K562 (cell line): ENCODE measurements at regions not wholly inside any gene's neighbourhood (a gene's known extent, or its start where the extent isn't known, plus 50 kb on each side); places are given as distances from the start of the nearest gene placed in this dataset.

Source experiments
- ATAC-seq: fragments of 200-7000 bp; cut with Tn5 transposase; 3 replicates; pipeline ENCODE4 v1.9.1; 2020; ENCODE audit warnings: moderate library complexity
- BruUV-seq: library from RNA; stranded (reverse); fragments of 400-500 nt; replicated peaks from 2 replicates; lab custom pipeline; 2021; lab: Mats Ljungman, UMichigan
- CTCF ChIA-PET: fragments of 300-600 bp; formaldehyde crosslinking; extraction: SDS; loops from one replicate; lab custom pipeline; 2021; ENCODE audit warnings: low intra/inter-chr PET ratio; lab: Yijun Ruan, JAX
- POLR2A ChIA-PET: fragments of 300-600, 350-650 bp; sonication (Branson Sonifier 250); formaldehyde crosslinking; extraction: SDS; loops from one replicate; lab custom pipeline; 2021; ENCODE audit warnings: antibody characterized with exemption, inconsistent platforms; lab: Yijun Ruan, JAX
- DNase-seq, 4 experiments: peaks; one replicate each; pipeline versions ENCODE4 v3.0.0 to v3.0.0-alpha.2; 2011 to 2018; ENCODE audit warnings: low spot score in 3 of 4, mixed read lengths in 3 of 4; ENCODE audit errors: extremely low read depth in 1 of 4
- FAIRE-seq: peaks from 2 replicates; lab custom pipeline; 2011; peaks lifted over from hg19 to GRCh38; lab: Jason Lieb, UNC
- H2AFZ ChIP-seq: 2 replicates; pipeline ENCODE4 v1.6.0; 2011; ENCODE audit warnings: low read depth, low read length, control low read depth, inconsistent platforms
- H3K27ac ChIP-seq: fragments of 200-600 bp; 3 replicates; pipeline ENCODE4 v1.8.0; 2011; ENCODE audit warnings: low read depth, mild to moderate bottlenecking, control low read depth, inconsistent platforms, low read length, moderate library complexity, mixed read lengths; ENCODE audit errors: extremely low read depth
- H3K27me3 ChIP-seq, 2 experiments: fragments of 300-600 bp in 1 of 2; 2 replicates in 1 of 2; 3 replicates in 1 of 2; pipeline versions ENCODE4 v1.6.0 to v1.8.0; 2011; ENCODE audit warnings: inconsistent platforms in 2 of 2, low read length in 2 of 2, mild to moderate bottlenecking in 1 of 2, mixed read lengths in 1 of 2, moderate library complexity in 1 of 2; ENCODE audit not compliant: control insufficient read depth in 2 of 2, insufficient read depth in 2 of 2
- H3K36me3 ChIP-seq: fragments of 300-600 bp; 3 replicates; pipeline ENCODE4 v1.8.0; 2011; ENCODE audit warnings: mild to moderate bottlenecking, low read length, inconsistent platforms; ENCODE audit not compliant: control insufficient read depth, insufficient read depth
- H3K4me1 ChIP-seq, 2 experiments: fragments of 200-600 bp in 1 of 2; replicated peaks in 1 of 2; 2 replicates in 1 of 2; 3 replicates in 1 of 2; pipeline versions ENCODE4 v1.5.1 to v1.8.0; 2011; ENCODE audit warnings: inconsistent platforms in 2 of 2, low read length in 2 of 2, mild to moderate bottlenecking in 1 of 2, mixed read lengths in 1 of 2, moderate library complexity in 1 of 2; ENCODE audit not compliant: control insufficient read depth in 2 of 2, insufficient read depth in 2 of 2
- H3K4me2 ChIP-seq: 2 replicates; pipeline ENCODE4 v1.6.1; 2011; ENCODE audit warnings: low read length, control low read depth, inconsistent platforms, mixed read lengths; ENCODE audit not compliant: insufficient read depth
- H3K4me3 ChIP-seq: fragments of 200-600 bp; sonication (generic), shearing (Covaris generic); 2 replicates; pipeline ENCODE4 v1.5.1; 2016; ENCODE audit warnings: control low read depth, inconsistent platforms
- H3K79me2 ChIP-seq: fragments of 200-600 bp; 3 replicates; pipeline ENCODE4 v1.8.0; 2011; ENCODE audit warnings: low read length, inconsistent platforms; ENCODE audit not compliant: control insufficient read depth, insufficient read depth
- H3K9ac ChIP-seq, 2 experiments: 2 replicates each; pipeline versions ENCODE4 v1.6.0 to v1.6.1; 2011; ENCODE audit warnings: low read depth in 2 of 2, low read length in 2 of 2, control low read depth in 1 of 2, inconsistent platforms in 1 of 2, mild to moderate bottlenecking in 1 of 2, mixed read lengths in 1 of 2; ENCODE audit not compliant: insufficient read depth in 1 of 2
- H3K9me1 ChIP-seq: one replicate; pipeline ENCODE4 v1.6.0; 2011; ENCODE audit warnings: inconsistent platforms, mild to moderate bottlenecking, low read length, moderate library complexity; ENCODE audit not compliant: control insufficient read depth, insufficient read depth
- H3K9me3 ChIP-seq: replicated peaks from 2 replicates; pipeline ENCODE4 v1.5.1; 2011; ENCODE audit warnings: low read depth, low read length, inconsistent platforms; ENCODE audit not compliant: control insufficient read depth, insufficient read depth
- H4K20me1 ChIP-seq: replicated peaks from 2 replicates; pipeline ENCODE4 v1.6.1; 2011; ENCODE audit warnings: low read length, inconsistent platforms, mixed read lengths; ENCODE audit not compliant: control insufficient read depth, insufficient read depth
- C11orf30 ChIP-seq: fragments of 450-650 bp; IDR thresholded peaks from 2 replicates; pipeline ENCODE4 v1.6.1; 2016; ENCODE audit warnings: low read depth, mild to moderate bottlenecking
- ETV1 ChIP-seq: fragments of 450-650 bp; conservative IDR thresholded peaks from 2 replicates; pipeline ENCODE4 v1.6.1; 2016; ENCODE audit warnings: missing genetic modification characterization, control low read depth, low read depth, missing compliant biosample characterization
- GATAD2A ChIP-seq: fragments of 450-650 bp; IDR thresholded peaks from 2 replicates; pipeline ENCODE4 v1.6.1; 2017
- MAFG ChIP-seq: fragments of 450-650 bp; conservative IDR thresholded peaks from 2 replicates; pipeline ENCODE4 v1.6.1; 2016; ENCODE audit warnings: missing genetic modification characterization, missing compliant biosample characterization
- MEIS2 ChIP-seq: fragments of 450-650 bp; IDR thresholded peaks from 2 replicates; pipeline ENCODE4 v1.6.1; 2014; ENCODE audit warnings: mild to moderate bottlenecking; ENCODE audit not compliant: partially characterized antibody
- NFE2 ChIP-seq: IDR thresholded peaks from 2 replicates; pipeline ENCODE4 v1.6.1; 2014; ENCODE audit warnings: antibody characterized with exemption, low read depth
- NR2C1 ChIP-seq, 2 experiments: fragments of 450-650 bp; IDR thresholded peaks; 2 replicates each; pipeline ENCODE4 v1.6.1; 2017; ENCODE audit warnings: mild to moderate bottlenecking in 2 of 2, antibody characterized with exemption in 1 of 2, inconsistent platforms in 1 of 2, missing compliant biosample characterization in 1 of 2, missing genetic modification characterization in 1 of 2
- TAF9B ChIP-seq: fragments of 450-650 bp; IDR thresholded peaks from 2 replicates; pipeline ENCODE4 v1.6.1; 2018; ENCODE audit warnings: mild to moderate bottlenecking; ENCODE audit not compliant: partially characterized antibody
- TEAD4 ChIP-seq, 2 experiments: sonication (generic) in 1 of 2; formaldehyde crosslinking in 1 of 2; IDR thresholded peaks; 2 replicates each; pipeline versions ENCODE4 v1.6.1 to v1.8.0; 2012 to 2022; ENCODE audit warnings: borderline replicate concordance in 1 of 2, inconsistent platforms in 1 of 2, low read length in 1 of 2, mild to moderate bottlenecking in 1 of 2, missing genetic modification reagents in 1 of 2
- ZNF140 ChIP-seq: fragments of 250-450 bp; sonication (Bioruptor Pico); IDR thresholded peaks from 2 replicates; pipeline ENCODE4 v1.8.0; 2021; ENCODE audit warnings: moderate library complexity, mild to moderate bottlenecking, inconsistent platforms
- whole genome bisulfite sequencing: fragments of 100-300 bp; shearing (Covaris generic); methylation state at CpG from one replicate; pipeline ENCODE4 v1.1.6; 2016; ENCODE audit warnings: low coverage, mixed read lengths; ENCODE audit not compliant: insufficient coverage; ENCODE audit errors: missing lambda C conversion rate; 5-methylcytosine and 5-hydroxymethylcytosine counted together
- in situ Hi-C: fragments of 300-500 bp; cut with MboI; formaldehyde crosslinking; loops from 4 replicates; pipeline ENCODE4 v1.15.0; 2018; ENCODE audit warnings: inconsistent platforms, mixed read lengths
- intact Hi-C: fragments of 100-400 bp; cut with micrococcal nuclease; formaldehyde crosslinking; loops from 2 replicates; pipeline ENCODE4 v1.14.2; 2022
- TF ChIP-seq, protein P1 (sequence below): fragments of 250-450 bp; sonication (Bioruptor Pico); IDR thresholded peaks from 2 replicates; pipeline ENCODE4 v1.4.0; 2020; ENCODE audit warnings: mild to moderate bottlenecking, moderate library complexity, borderline replicate concordance
- TF ChIP-seq, protein P2 (sequence below): fragments of 250-450 bp; sonication (Bioruptor Pico); IDR thresholded peaks from 2 replicates; pipeline ENCODE4 v1.8.0; 2022; ENCODE audit warnings: inconsistent platforms, mild to moderate bottlenecking, moderate library complexity, borderline replicate concordance

DNA sequence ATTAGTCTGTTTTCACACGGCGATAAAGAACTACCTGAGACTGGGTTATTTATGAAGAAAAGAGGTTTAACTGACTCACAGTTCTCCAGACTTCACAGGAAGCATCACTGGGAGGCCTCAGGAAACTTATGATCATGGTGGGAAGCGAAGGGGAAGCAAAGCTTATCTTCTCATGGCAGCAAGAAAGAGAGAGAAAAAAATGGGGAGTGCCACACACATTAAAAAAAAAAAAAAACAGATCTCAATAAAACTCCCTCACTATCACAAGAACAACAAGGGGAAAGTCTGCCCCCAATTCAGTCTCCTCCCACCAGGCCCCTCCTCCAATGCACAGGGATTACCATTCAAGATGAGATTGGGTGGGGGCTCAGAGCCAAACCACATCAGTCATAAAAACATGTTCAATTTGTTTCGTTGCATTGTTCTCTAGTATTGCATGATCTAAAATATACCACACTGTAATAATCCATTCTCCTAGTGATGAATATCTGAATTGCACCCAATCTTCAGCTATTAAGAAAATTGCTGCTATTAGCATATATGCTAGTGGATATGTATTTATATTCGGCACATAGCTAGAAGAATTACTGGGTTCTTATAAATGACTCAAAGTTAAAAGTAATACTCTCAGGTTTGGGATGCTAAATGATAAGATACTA is 328.9 kb upstream of the KCND2 start (continued):
- TF ChIP-seq NR2C1 (IDR thresholded peaks at IDR 0.05) (no peak), NR2C1 (tag; IDR thresholded peaks at IDR 0.05) (no peak), ZNF140 (no peak), TAF9B (no peak)
- TF ChIP-seq, protein P1, sequence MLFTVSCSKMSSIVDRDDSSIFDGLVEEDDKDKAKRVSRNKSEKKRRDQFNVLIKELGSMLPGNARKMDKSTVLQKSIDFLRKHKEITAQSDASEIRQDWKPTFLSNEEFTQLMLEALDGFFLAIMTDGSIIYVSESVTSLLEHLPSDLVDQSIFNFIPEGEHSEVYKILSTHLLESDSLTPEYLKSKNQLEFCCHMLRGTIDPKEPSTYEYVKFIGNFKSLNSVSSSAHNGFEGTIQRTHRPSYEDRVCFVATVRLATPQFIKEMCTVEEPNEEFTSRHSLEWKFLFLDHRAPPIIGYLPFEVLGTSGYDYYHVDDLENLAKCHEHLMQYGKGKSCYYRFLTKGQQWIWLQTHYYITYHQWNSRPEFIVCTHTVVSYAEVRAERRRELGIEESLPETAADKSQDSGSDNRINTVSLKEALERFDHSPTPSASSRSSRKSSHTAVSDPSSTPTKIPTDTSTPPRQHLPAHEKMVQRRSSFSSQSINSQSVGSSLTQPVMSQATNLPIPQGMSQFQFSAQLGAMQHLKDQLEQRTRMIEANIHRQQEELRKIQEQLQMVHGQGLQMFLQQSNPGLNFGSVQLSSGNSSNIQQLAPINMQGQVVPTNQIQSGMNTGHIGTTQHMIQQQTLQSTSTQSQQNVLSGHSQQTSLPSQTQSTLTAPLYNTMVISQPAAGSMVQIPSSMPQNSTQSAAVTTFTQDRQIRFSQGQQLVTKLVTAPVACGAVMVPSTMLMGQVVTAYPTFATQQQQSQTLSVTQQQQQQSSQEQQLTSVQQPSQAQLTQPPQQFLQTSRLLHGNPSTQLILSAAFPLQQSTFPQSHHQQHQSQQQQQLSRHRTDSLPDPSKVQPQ (CRISPR knock-in tag), result no peak
- TF ChIP-seq, protein P2, sequence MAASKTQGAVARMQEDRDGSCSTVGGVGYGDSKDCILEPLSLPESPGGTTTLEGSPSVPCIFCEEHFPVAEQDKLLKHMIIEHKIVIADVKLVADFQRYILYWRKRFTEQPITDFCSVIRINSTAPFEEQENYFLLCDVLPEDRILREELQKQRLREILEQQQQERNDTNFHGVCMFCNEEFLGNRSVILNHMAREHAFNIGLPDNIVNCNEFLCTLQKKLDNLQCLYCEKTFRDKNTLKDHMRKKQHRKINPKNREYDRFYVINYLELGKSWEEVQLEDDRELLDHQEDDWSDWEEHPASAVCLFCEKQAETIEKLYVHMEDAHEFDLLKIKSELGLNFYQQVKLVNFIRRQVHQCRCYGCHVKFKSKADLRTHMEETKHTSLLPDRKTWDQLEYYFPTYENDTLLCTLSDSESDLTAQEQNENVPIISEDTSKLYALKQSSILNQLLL, result no peak

DNA sequence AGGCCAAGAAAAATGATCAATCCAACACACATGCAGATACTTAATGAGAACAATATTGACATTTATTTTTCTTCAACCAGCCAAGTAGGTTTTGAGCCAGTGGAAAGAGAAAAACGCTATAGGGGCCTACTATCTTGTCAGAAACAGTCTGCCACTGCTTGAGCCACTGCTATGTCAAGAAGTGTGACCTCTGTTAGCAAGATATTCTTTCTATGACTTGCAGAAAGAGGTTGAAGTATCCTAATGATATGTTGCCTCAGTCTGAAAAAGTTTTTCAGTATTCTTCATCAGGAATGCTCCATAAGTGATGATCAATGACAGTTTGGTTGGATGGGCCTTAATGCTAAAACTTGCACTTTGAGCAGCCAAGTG is 328.4 kb upstream of the KCND2 start:
- WGBS, result 0% methylated on average over 1 of the region's 1 CpG
- ChIA-PET POLR2A (interaction anchor here (0.6 kb wide), 1 partner anchor 651 kb away, joined by 3 read pairs; no protein-coding TSS in a partner anchor), CTCF (no interaction called here)
- Histone ChIP-seq H3K27ac (peak overlapping the region; percentile 33; the same call in 2 of the 3 replicates), H3K9me3 (no peaks in the 10 kb centered on the region), H4K20me1 (no peaks in the 10 kb centered on the region), H3K36me3 (no peaks in the 10 kb centered on the region), H3K9me1 (no peaks in the 10 kb centered on the region), H3K4me2 (peak overlapping the region; percentile 23; the same call in 1 of the 2 replicates), H3K4me3 (no peak overlapping the region), H3K4me1 (peaks cover 0 to 8% of the 10 kb centered on the region in 2 experiments; a peak in 2 of 5 replicates), H3K27me3 (no peaks in the 10 kb centered on the region), H3K9ac (no peak overlapping the region), H2AFZ (no peak overlapping the region), H3K79me2 (peaks cover 44% of the 10 kb centered on the region)
- intact Hi-C loops, result loop anchor here (1.0 kb wide), 1 partner anchor 37 kb away; no protein-coding TSS in a partner anchor
- no TSS peak for BruUV-seq
- ATAC-seq (peak; percentile 70), DNase-seq (peak in 1 of 4 experiments; percentile 52), FAIRE-seq (peak; percentile 48)
- in situ Hi-C loops, result no loop called here
- TF ChIP-seq MAFG (tag) (peak; percentile 18; the same call in 1 of the 2 replicates), C11orf30 (peak; percentile 28), MEIS2 (peak; percentile 11), ETV1 (tag) (no peak), GATAD2A (no peak), NFE2 (peak; percentile 61), TEAD4 (IDR thresholded peaks at IDR 0.05; ENCODE audit: low read length) (0 out of 2 replicates have a peak, but pooled peaks have one; percentile 8), TEAD4 (CRISPR knock-in tag; IDR thresholded peaks at IDR 0.05; ENCODE audit: borderline replicate concordance) (no peak)
